Gastrocnemius medialis (tissue), 4 donors: ENCODE measurements at regions not wholly inside any gene's neighbourhood (a gene's known extent, or its start where the extent isn't known, plus 50 kb on each side); places are given as distances from the start of the nearest gene placed in this dataset.

ENCODE experiments used
- CTCF ChIP-seq, 5 experiments: fragments of 450-650 bp in 3 of 5; fragments of 200-600 bp in 2 of 5; sonication (generic) in 2 of 5; IDR thresholded peaks in 4 of 5; conservative IDR thresholded peaks in 1 of 5; 1 replicate in 4 of 5; 2 replicates in 1 of 5; pipeline ENCODE4 v1.5.1; 2016 to 2019; ENCODE audit warnings: antibody characterized with exemption in 5 of 5, mild to moderate bottlenecking in 3 of 5, moderate library complexity in 3 of 5
- POLR2A ChIP-seq, 2 donors: fragments of 450-650 bp; IDR thresholded peaks; one replicate each; pipeline ENCODE4 v1.6.1; 2017; ENCODE audit warnings: antibody characterized with exemption in 2 of 2, mild to moderate bottlenecking in 2 of 2, moderate library complexity in 2 of 2

DNA sequence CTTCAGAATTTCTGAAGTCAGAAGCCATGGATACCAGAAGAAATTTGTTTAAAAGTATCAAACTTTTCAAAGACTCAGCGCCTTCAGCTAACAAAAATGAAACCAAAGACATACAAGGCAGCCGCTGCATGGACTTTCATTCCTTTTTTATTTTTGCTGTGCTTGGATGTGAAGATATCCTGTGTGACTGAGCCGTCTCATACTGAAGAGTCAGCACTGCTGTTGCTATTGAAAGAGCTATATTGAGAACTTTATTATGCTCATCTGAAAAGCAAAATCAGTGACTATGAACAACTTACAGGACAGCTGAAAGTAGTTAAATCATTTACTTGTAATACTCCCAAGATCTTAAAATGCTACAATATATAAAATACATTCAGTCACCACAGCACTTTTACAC is 809.2 kb downstream of the NXPH1 start:
- TF ChIP-seq CTCF (IDR thresholded peaks at IDR 0.05 in 4 of 5, conservative IDR thresholded peaks at IDR 0.05 in 1 of 5) (no peak), POLR2A (IDR thresholded peaks at IDR 0.05) (no peak)
